C4-2B (cell line): ENCODE measurements at regions not wholly inside any gene's neighbourhood (a gene's known extent, or its start where the extent isn't known, plus 50 kb on each side); places are given as distances from the start of the nearest gene placed in this dataset.

ENCODE experiments used
- H3K27ac ChIP-seq: fragments of 450-650 bp; 2 replicates; pipeline ENCODE4 v1.5.1; 2017
- CTCF ChIP-seq: fragments of 450-650 bp; conservative IDR thresholded peaks from 2 replicates; pipeline ENCODE4 v1.5.1; 2017; ENCODE audit warnings: mild to moderate bottlenecking
- ZFX ChIP-seq: fragments of 450-650 bp; IDR thresholded peaks from 2 replicates; pipeline ENCODE4 v1.6.1; 2017

DNA sequence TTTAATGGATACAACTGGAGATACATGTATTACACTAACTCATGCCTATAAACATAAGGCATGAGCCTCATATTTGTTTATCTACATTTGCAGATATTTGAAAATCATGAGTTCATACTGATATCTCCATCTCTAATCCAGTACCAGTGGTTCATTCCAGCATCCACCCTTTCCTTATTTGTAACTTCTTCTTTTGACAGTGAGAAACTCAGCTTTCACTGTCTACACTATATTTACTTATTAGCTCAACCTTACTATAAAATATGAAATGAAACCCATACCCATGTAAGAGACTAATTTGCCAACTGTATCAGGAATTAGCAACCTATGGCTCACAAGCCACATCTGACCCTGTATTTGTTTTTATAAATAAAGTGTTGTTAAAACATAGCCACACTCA is 161.9 kb upstream of the GPRIN3 start:
- H3K27ac ChIP-seq: no peak overlapping the region
- no peak for TF ChIP-seq CTCF
- TF ChIP-seq ZFX: no peak

- no peak overlapping the region for H3K27ac ChIP-seq
- TF ChIP-seq ZFX: no peak
- TF ChIP-seq CTCF: no peak
These were observed 161.0 kb upstream of the GPRIN3 start for GRCh38 chr4:89468602-89469001.

DNA sequence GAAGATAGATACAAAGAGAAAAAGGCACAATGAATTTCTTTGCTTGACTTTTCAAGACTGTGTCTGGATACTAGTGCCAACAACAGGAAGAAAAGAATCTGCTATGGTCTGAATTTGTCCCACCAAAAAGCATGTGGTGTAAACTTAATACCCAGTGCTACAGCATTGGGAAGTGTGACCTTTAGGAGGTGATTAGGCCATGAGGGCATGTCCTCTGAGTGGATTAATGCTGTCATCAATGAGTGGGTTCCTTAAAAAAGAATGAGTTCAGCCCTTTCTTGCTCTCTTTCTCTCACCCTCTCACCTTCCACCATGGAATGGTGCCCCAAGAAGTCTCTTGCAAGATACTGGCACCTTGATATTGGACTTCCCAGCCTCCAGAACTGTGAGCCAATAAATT is 155.7 kb upstream of the GPRIN3 start:
- no peak for TF ChIP-seq ZFX
- TF ChIP-seq CTCF: no peak
- no peak overlapping the region for H3K27ac ChIP-seq

DNA sequence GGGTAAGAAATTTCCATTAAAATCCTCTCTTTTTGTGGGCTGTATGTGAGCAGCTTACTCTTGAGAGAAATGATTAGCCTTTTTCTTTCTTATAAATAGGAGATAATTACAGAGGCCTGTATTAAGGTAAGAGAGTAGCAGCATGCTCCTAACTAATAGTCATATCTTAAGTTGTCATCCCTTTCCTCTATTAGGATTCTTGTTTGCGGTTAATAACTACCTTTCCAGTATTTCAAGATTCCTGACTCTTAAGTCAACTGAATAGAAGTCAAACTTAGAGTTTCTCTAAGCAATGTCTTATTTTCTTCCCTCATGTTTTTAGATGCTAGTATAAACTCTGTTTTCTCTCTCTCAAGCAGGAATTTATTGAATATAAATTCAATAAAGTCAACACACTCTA is 139.9 kb upstream of the GPRIN3 start:
- no peak overlapping the region for H3K27ac ChIP-seq
- TF ChIP-seq CTCF (no peak), ZFX (no peak)

DNA sequence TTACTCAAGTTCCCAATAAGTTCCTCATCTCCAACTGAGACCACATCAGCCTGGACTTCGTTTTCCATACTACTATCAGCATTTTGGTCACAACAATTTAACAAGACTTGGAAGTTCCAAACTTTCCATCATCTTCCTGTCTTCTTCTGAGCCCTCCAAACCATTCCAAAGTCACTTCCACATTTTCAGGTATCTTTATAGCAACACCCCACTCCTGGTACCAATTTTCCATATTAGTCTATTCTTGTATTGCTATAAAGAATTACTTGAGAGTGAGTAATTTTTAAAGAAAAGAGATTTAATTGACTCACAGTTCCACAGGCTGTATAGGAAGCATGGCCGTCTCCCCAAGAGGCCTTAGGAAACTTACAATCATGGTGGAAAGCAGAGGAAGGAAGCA is 138.6 kb upstream of the GPRIN3 start:
- TF ChIP-seq CTCF (no peak), ZFX (no peak)
- no peak overlapping the region for H3K27ac ChIP-seq

GRCh38 chr4:89439533-89439932 is 131.9 kb upstream of the GPRIN3 start:
- H3K27ac ChIP-seq: no peak overlapping the region
- no peak for TF ChIP-seq ZFX
- TF ChIP-seq CTCF: no peak

GRCh38 chr4:89438102-89438831 is 130.7 kb upstream of the GPRIN3 start:
- TF ChIP-seq ZFX: no peak
- peak; percentile 63 for TF ChIP-seq CTCF
- no peak overlapping the region for H3K27ac ChIP-seq
